ENCODE measurements at regions not wholly inside any gene's neighbourhood (a gene's known extent, or its start where the extent isn't known, plus 50 kb on each side); places are given as distances from the start of the nearest gene placed in this dataset.

- no peak for TF ChIP-seq CTCF (conservative IDR thresholded peaks at IDR 0.05 in 1 of 2, IDR thresholded peaks at IDR 0.05 in 1 of 2; ENCODE audit: extremely low read depth in 1 of 2, insufficient read depth in 1 of 2, low read depth in 1 of 2, low read length in 2 of 2)
- TF ChIP-seq EZH2 (IDR thresholded peaks at IDR 0.05; ENCODE audit: borderline replicate concordance, low read length), result no peak
These were observed 472.8 kb upstream of the SGCG start for GRCh38 chr13:22707946-22708345.

Measured in mammary epithelial cell (primary cell).